Smooth muscle cell (in vitro differentiated cells): ENCODE measurements at regions not wholly inside any gene's neighbourhood (a gene's known extent, or its start where the extent isn't known, plus 50 kb on each side); places are given as distances from the start of the nearest gene placed in this dataset.

Experiments
- DNase-seq: peaks from one replicate; lab custom pipeline; 2025; ENCODE audit not compliant: unreplicated experiment; lab: John Stamatoyannopoulos, UW
- H2AFZ ChIP-seq: fragments of 200-600 bp; sonication (generic); 2 replicates; pipeline ENCODE4 v1.6.0; 2016; ENCODE audit warnings: antibody characterized with exemption, low read depth, mild to moderate bottlenecking
- H3F3A ChIP-seq: fragments of 200-600 bp; sonication (generic); 2 replicates; pipeline ENCODE4 v1.6.0; 2017; ENCODE audit warnings: antibody characterized with exemption, low read depth
- H3K27ac ChIP-seq: fragments of 200-600 bp; sonication (generic); 2 replicates; pipeline ENCODE4 v1.5.1; 2016; ENCODE audit warnings: low read depth, mild to moderate bottlenecking
- H3K27me3 ChIP-seq: fragments of 200-600 bp; sonication (generic); 2 replicates; pipeline ENCODE4 v1.6.1; 2016; ENCODE audit warnings: low read depth, mild to moderate bottlenecking
- H3K36me3 ChIP-seq: fragments of 200-600 bp; sonication (generic); 2 replicates; pipeline ENCODE4 v1.5.1; 2016; ENCODE audit warnings: low read depth
- H3K4me1 ChIP-seq: fragments of 200-600 bp; sonication (generic); 2 replicates; pipeline ENCODE4 v1.5.1; 2016; ENCODE audit warnings: low read depth
- H3K4me2 ChIP-seq: fragments of 200-600 bp; sonication (generic); 2 replicates; pipeline ENCODE4 v1.6.0; 2016; ENCODE audit warnings: mild to moderate bottlenecking
- H3K4me3 ChIP-seq: fragments of 200-600 bp; sonication (generic); 2 replicates; pipeline ENCODE4 v1.5.1; 2016; ENCODE audit warnings: mild to moderate bottlenecking
- H3K79me2 ChIP-seq: fragments of 200-600 bp; sonication (generic); 2 replicates; pipeline ENCODE4 v1.6.0; 2016; ENCODE audit warnings: low read depth, mild to moderate bottlenecking
- H3K9ac ChIP-seq: fragments of 200-600 bp; sonication (generic); 2 replicates; pipeline ENCODE4 v1.6.0; 2016; ENCODE audit warnings: low read depth
- H3K9me3 ChIP-seq: fragments of 200-600 bp; sonication (generic); replicated peaks from 2 replicates; pipeline ENCODE4 v1.5.1; 2016; ENCODE audit warnings: low read depth
- H4K20me1 ChIP-seq: fragments of 200-600 bp; sonication (generic); 2 replicates; pipeline ENCODE4 v1.6.0; 2016; ENCODE audit warnings: low read depth
- CTCF ChIP-seq: fragments of 200-600 bp; sonication (generic); IDR thresholded peaks from 2 replicates; pipeline ENCODE4 v1.5.1; 2017; ENCODE audit warnings: borderline replicate concordance, mild to moderate bottlenecking, antibody characterized with exemption; ENCODE audit not compliant: insufficient read depth, poor library complexity, severe bottlenecking
- WGBS: methylation state at CpG from one replicate; pipeline ENCODE4 v1.1.7; 2016; ENCODE audit warnings: low lambda C conversion rate; 5-methylcytosine and 5-hydroxymethylcytosine counted together

- Histone ChIP-seq H3K36me3 (no peaks in the 10 kb centered on the region), H3K27me3 (peaks cover 5% of the 10 kb centered on the region), H3K9me3 (no peaks in the 10 kb centered on the region), H3F3A (no peaks in the 10 kb centered on the region), H3K4me2 (no peak overlapping the region), H3K4me3 (no peak overlapping the region), H3K27ac (no peak overlapping the region), H3K9ac (no peak overlapping the region), H3K79me2 (no peaks in the 10 kb centered on the region), H4K20me1 (no peaks in the 10 kb centered on the region), H2AFZ (no peak overlapping the region), H3K4me1 (no peaks in the 10 kb centered on the region)
- DNase-seq = no peak
- TF ChIP-seq CTCF = no peak
Measured at GRCh38 chr2:118190474-118190873, 102.2 kb downstream of the INSIG2 start.

- H3K27me3 ChIP-seq = no peaks in the 10 kb centered on the region
- peak overlapping the region; percentile 54 for H3K9ac ChIP-seq
- DNase-seq = no peak
- no peaks in the 10 kb centered on the region for H3F3A ChIP-seq
- H3K4me1 ChIP-seq = peaks cover 6% of the 10 kb centered on the region
- 86% methylated on average over 5 of the region's 5 CpGs for WGBS
- H3K27ac ChIP-seq = peak overlapping the region; percentile 69
- no peaks in the 10 kb centered on the region for H3K79me2 ChIP-seq
- no peaks in the 10 kb centered on the region for H4K20me1 ChIP-seq
- H3K36me3 ChIP-seq = no peaks in the 10 kb centered on the region
- H3K4me2 ChIP-seq = peak overlapping the region; percentile 87
- peak overlapping the region; percentile 60 for H3K4me3 ChIP-seq
- no peaks in the 10 kb centered on the region for H3K9me3 ChIP-seq
- H2AFZ ChIP-seq = peak overlapping the region; percentile 97
- TF ChIP-seq CTCF = no peak
Measured at GRCh38 chr2:118186858-118187254, 98.6 kb downstream of the INSIG2 start.

- Histone ChIP-seq H3K9me3 (no peaks in the 10 kb centered on the region), H4K20me1 (no peaks in the 10 kb centered on the region), H3K27ac (peak overlapping the region; percentile 69), H3K4me2 (peak overlapping the region; percentile 87), H3K79me2 (no peaks in the 10 kb centered on the region), H3K36me3 (no peaks in the 10 kb centered on the region), H2AFZ (peak overlapping the region; percentile 97), H3K27me3 (no peaks in the 10 kb centered on the region), H3K9ac (peak overlapping the region; percentile 54), H3F3A (no peaks in the 10 kb centered on the region), H3K4me1 (peaks cover 6% of the 10 kb centered on the region), H3K4me3 (peak overlapping the region; percentile 60)
- 6% methylated on average over 35 of the region's 52 CpGs for WGBS
- peak; percentile 54 for DNase-seq
- no peak for TF ChIP-seq CTCF
Measured at GRCh38 chr2:118186110-118186857, 98.0 kb downstream of the INSIG2 start.
